ENCODE measurements at regions not wholly inside any gene's neighbourhood (a gene's known extent, or its start where the extent isn't known, plus 50 kb on each side); places are given as distances from the start of the nearest gene placed in this dataset.
"Not testable (repeated sequence)": the region's sequence is repeated elsewhere in the genome, so short reads cannot be mapped to it uniquely, and the experiment has no call there.

- Histone ChIP-seq H3K4me3 (no peak overlapping the region), H3K9me3 (no peaks in the 10 kb centered on the region), H3K27ac (no peak overlapping the region), H3K36me3 (ENCODE audit: low read depth, missing control alignments) (no peaks in the 10 kb centered on the region), H3K4me1 (no peaks in the 10 kb centered on the region), H3K27me3 (no peaks in the 10 kb centered on the region)
- DNase-seq, result no peak
- intact Hi-C loops (cut with DNase I; ENCODE audit: low total_unique reads), result no loop called here
- 40 to 48% methylated on average over 2 of the region's 2 CpGs for WGBS, 2 donors
- TF ChIP-seq CTCF (IDR thresholded peaks at IDR 0.05) (no peak), POLR2A (IDR thresholded peaks at IDR 0.05) (no peak)
Measured at GRCh38 chr9:75500479-75500878, 390.0 kb upstream of the PCSK5 start.

GRCh38 chr9:75500940-75501339, 389.5 kb upstream of the PCSK5 start:
- not testable (repeated sequence) for DNase-seq
- 82 to 93% methylated on average over 3 of the region's 3 CpGs for WGBS, 2 donors

GRCh38 chr9:75504721-75505120, 385.8 kb upstream of the PCSK5 start:
- Histone ChIP-seq H3K27me3 (no peaks in the 10 kb centered on the region), H3K27ac (no peak overlapping the region), H3K36me3 (ENCODE audit: low read depth, missing control alignments) (no peaks in the 10 kb centered on the region), H3K4me1 (no peaks in the 10 kb centered on the region), H3K9me3 (no peaks in the 10 kb centered on the region), H3K4me3 (no peak overlapping the region)
- no peak for DNase-seq
- intact Hi-C loops (cut with DNase I; ENCODE audit: low total_unique reads), result no loop called here
- TF ChIP-seq CTCF (IDR thresholded peaks at IDR 0.05) (no peak), POLR2A (IDR thresholded peaks at IDR 0.05) (no peak)

More at GRCh38 chr9:75500940-75501339, 389.5 kb upstream of the PCSK5 start:
- H3K9me3 ChIP-seq; H3K36me3 ChIP-seq (ENCODE audit: low read depth, missing control alignments); intact Hi-C loops (cut with DNase I; ENCODE audit: low total_unique reads); H3K4me1 ChIP-seq; H3K4me3 ChIP-seq; H3K27me3 ChIP-seq; H3K27ac ChIP-seq: not testable (repeated sequence)

- H3K27ac ChIP-seq, result no peak overlapping the region
- H3K36me3 ChIP-seq (ENCODE audit: low read depth, missing control alignments), result no peaks in the 10 kb centered on the region
- intact Hi-C loops (cut with DNase I; ENCODE audit: low total_unique reads), result no loop called here
- H3K4me3 ChIP-seq, result no peak overlapping the region
- no peaks in the 10 kb centered on the region for H3K4me1 ChIP-seq
- no peaks in the 10 kb centered on the region for H3K9me3 ChIP-seq
- DNase-seq, result no peak
- no peak for TF ChIP-seq CTCF (IDR thresholded peaks at IDR 0.05)
- TF ChIP-seq POLR2A (IDR thresholded peaks at IDR 0.05), result no peak
- H3K27me3 ChIP-seq, result no peaks in the 10 kb centered on the region
Measured at GRCh38 chr9:75505654-75506053, 384.8 kb upstream of the PCSK5 start.

- Histone ChIP-seq H3K27ac (no peak overlapping the region), H3K36me3 (ENCODE audit: low read depth, missing control alignments) (no peaks in the 10 kb centered on the region), H3K27me3 (no peaks in the 10 kb centered on the region), H3K4me1 (no peaks in the 10 kb centered on the region), H3K4me3 (no peak overlapping the region), H3K9me3 (no peaks in the 10 kb centered on the region)
- intact Hi-C loops (cut with DNase I; ENCODE audit: low total_unique reads), result no loop called here
- no peak for DNase-seq
- TF ChIP-seq POLR2A (IDR thresholded peaks at IDR 0.05), result no peak
- TF ChIP-seq CTCF (IDR thresholded peaks at IDR 0.05), result no peak
Measured at GRCh38 chr9:75529463-75529862, 361.0 kb upstream of the PCSK5 start.

All from testis (tissue), 2 donors.